Body of pancreas (tissue), 4 donors: ENCODE measurements at regions not wholly inside any gene's neighbourhood (a gene's known extent, or its start where the extent isn't known, plus 50 kb on each side); places are given as distances from the start of the nearest gene placed in this dataset.

Experiments used
- POLR2A ChIP-seq, 3 donors: fragments of 450-650 bp; IDR thresholded peaks; one replicate each; pipeline ENCODE4 v1.6.1; 2016; ENCODE audit warnings: antibody characterized with exemption in 3 of 3, mild to moderate bottlenecking in 2 of 3
- TF ChIP-seq, protein P1 (sequence below), 7 experiments: fragments of 450-650 bp in 4 of 7; fragments of 200-600 bp in 3 of 7; sonication (generic) in 3 of 7; IDR thresholded peaks; one replicate each; pipeline ENCODE4 v1.5.1; 2016 to 2019; ENCODE audit warnings: antibody characterized with exemption in 7 of 7

DNA sequence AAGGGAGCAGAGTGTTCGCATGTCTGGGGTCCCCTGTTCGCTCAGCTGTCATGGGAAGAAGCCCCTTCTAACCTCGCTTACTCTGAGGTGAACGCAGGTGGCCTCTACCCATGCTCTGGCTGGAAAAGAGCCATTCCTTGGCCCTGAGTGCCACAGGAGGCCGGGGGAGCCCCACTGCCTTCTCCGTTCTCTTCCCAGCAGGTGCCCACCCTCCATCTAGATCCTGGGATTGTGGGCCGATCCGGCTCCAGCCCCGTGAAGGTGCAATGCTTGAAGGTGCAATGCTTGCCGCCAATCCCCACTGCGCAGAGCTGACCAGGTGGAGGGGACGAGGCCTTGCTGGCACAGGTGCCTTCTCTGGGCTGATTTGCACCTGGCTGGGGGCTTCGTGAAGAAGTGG is 95.4 kb downstream of the MRPL36 start:
- TF ChIP-seq, protein P1, sequence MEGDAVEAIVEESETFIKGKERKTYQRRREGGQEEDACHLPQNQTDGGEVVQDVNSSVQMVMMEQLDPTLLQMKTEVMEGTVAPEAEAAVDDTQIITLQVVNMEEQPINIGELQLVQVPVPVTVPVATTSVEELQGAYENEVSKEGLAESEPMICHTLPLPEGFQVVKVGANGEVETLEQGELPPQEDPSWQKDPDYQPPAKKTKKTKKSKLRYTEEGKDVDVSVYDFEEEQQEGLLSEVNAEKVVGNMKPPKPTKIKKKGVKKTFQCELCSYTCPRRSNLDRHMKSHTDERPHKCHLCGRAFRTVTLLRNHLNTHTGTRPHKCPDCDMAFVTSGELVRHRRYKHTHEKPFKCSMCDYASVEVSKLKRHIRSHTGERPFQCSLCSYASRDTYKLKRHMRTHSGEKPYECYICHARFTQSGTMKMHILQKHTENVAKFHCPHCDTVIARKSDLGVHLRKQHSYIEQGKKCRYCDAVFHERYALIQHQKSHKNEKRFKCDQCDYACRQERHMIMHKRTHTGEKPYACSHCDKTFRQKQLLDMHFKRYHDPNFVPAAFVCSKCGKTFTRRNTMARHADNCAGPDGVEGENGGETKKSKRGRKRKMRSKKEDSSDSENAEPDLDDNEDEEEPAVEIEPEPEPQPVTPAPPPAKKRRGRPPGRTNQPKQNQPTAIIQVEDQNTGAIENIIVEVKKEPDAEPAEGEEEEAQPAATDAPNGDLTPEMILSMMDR (IDR thresholded peaks at IDR 0.05): no peak
- no peak for TF ChIP-seq POLR2A (IDR thresholded peaks at IDR 0.05)
